ENCODE measurements at regions not wholly inside any gene's neighbourhood (a gene's known extent, or its start where the extent isn't known, plus 50 kb on each side); places are given as distances from the start of the nearest gene placed in this dataset.

GRCh38 chr20:19958219-19958618, 58.9 kb upstream of the NAA20 start:
- no peak for DNase-seq

GRCh38 chr20:19958928-19959327, 58.2 kb upstream of the NAA20 start:
- no peak for DNase-seq

- no peak for DNase-seq
Measured at GRCh38 chr20:19960745-19961144, 56.4 kb upstream of the NAA20 start.

- DNase-seq: no peak
Measured at GRCh38 chr20:19961293-19961692, 55.9 kb upstream of the NAA20 start.

- DNase-seq: no peak
Measured at GRCh38 chr20:19962958-19963357, 54.2 kb upstream of the NAA20 start.

- DNase-seq: no peak
Measured at GRCh38 chr20:19964289-19965265, 52.6 kb upstream of the NAA20 start.

- no peak for DNase-seq
Measured at GRCh38 chr20:19966840-19967239, 50.3 kb upstream of the NAA20 start.

Measured in activated CD4-positive, alpha-beta T cell treated with anti-CD3 and anti-CD28 coated beads, Interleukin-10, Interleukin-2, amounts not matched to agents 100 ng/mL and 50 ng/mL, durations not matched to agents 16 hours and 8 hours (primary cell).